ENCODE measurements at regions not wholly inside any gene's neighbourhood (a gene's known extent, or its start where the extent isn't known, plus 50 kb on each side); places are given as distances from the start of the nearest gene placed in this dataset.

DNA sequence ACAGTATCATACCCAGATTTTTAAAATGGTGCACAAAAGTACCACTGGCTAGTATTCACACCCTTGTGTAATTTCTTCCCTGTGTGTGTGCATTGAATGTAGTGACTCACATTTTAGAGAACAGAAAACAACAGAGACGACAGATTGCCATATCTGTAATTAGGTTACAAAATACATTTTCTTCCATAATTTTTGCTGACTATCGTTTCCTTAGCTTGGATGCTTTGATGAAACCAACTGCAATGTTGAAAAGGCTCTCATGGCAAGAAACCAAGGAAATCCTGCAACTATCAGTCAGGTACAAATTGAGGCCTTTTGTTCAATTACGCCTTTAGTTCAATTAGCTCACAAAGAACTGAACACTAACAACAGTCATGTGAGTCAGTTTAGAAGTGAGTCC lies 484.4 kb downstream of the ZNF804A start:
- no peaks in the 10 kb centered on the region for H3K36me3 ChIP-seq (ENCODE audit: control insufficient read depth, insufficient read depth, low read length)

GRCh38 chr2:185108588-185108987 lies 510.3 kb downstream of the ZNF804A start:
- no peak for DNase-seq (ENCODE audit: low read depth)
- Histone ChIP-seq H3K27me3 (ENCODE audit: control insufficient read depth, insufficient read depth, low read length) (no peaks in the 10 kb centered on the region), H3K4me3 (ENCODE audit: low read depth, low read length) (no peak overlapping the region), H3K36me3 (ENCODE audit: control insufficient read depth, insufficient read depth, low read length) (no peaks in the 10 kb centered on the region)
- no peak for TF ChIP-seq CTCF (IDR thresholded peaks at IDR 0.05; ENCODE audit: insufficient read depth, low read length, poor library complexity, severe bottlenecking)

More for the DNA sequence above, 484.4 kb downstream of the ZNF804A start:
- TF ChIP-seq CTCF (IDR thresholded peaks at IDR 0.05; ENCODE audit: insufficient read depth, low read length, poor library complexity, severe bottlenecking), result no peak
- DNase-seq (ENCODE audit: low read depth), result no peak
- Histone ChIP-seq H3K4me3 (ENCODE audit: low read depth, low read length) (no peak overlapping the region), H3K27me3 (ENCODE audit: control insufficient read depth, insufficient read depth, low read length) (no peaks in the 10 kb centered on the region)

DNA sequence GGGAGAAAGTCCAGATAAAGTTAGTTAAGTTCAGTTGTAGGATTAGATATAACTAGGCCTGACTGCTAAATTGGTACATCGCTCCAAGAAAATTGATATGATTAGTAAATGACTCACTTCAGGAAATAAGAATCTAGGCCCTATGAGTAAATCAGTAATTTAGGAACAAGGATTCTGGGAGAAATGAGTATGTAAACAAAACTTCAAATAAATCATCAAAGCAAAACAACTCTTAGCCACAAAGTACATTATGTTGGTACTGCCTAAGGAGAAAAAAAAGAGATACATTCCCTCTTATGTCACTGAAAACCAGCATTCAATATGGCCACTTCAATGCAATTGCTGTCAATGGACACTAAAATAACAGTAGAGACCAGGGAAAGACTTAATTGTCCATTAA lies 529.1 kb downstream of the ZNF804A start:
- DNase-seq (ENCODE audit: low read depth), result no peak
- TF ChIP-seq CTCF (IDR thresholded peaks at IDR 0.05; ENCODE audit: insufficient read depth, low read length, poor library complexity, severe bottlenecking), result no peak
- H3K27me3 ChIP-seq (ENCODE audit: control insufficient read depth, insufficient read depth, low read length), result no peaks in the 10 kb centered on the region

GRCh38 chr2:185128346-185128745 lies 530.0 kb downstream of the ZNF804A start:
- TF ChIP-seq CTCF (IDR thresholded peaks at IDR 0.05; ENCODE audit: insufficient read depth, low read length, poor library complexity, severe bottlenecking), result no peak
- Histone ChIP-seq H3K4me3 (ENCODE audit: low read depth, low read length) (no peak overlapping the region), H3K27me3 (ENCODE audit: control insufficient read depth, insufficient read depth, low read length) (no peaks in the 10 kb centered on the region), H3K36me3 (ENCODE audit: control insufficient read depth, insufficient read depth, low read length) (no peaks in the 10 kb centered on the region)
- no peak for DNase-seq (ENCODE audit: low read depth)

More for the DNA sequence above, 529.1 kb downstream of the ZNF804A start:
- no peak overlapping the region for H3K4me3 ChIP-seq (ENCODE audit: low read depth, low read length)
- no peaks in the 10 kb centered on the region for H3K36me3 ChIP-seq (ENCODE audit: control insufficient read depth, insufficient read depth, low read length)

DNA sequence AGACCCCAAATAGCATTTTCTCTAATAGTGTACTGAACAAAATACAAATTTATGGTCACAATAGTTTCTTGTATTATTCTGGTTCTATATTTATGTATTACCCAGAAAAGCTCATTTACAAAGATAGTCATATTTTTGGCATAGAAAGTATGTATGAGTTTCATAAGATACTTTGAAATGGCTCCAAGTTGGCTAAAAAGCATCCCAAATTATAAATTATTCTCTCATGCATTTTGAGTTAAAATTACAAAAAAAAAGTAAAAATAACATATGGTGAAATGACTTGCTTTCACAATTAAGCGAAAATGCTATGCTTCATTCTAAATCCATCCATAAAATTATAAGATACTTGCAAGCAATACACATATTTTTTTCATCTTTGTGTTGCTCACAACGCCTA lies 530.7 kb downstream of the ZNF804A start:
- Histone ChIP-seq H3K36me3 (ENCODE audit: control insufficient read depth, insufficient read depth, low read length) (no peaks in the 10 kb centered on the region), H3K4me3 (ENCODE audit: low read depth, low read length) (no peak overlapping the region), H3K27me3 (ENCODE audit: control insufficient read depth, insufficient read depth, low read length) (no peaks in the 10 kb centered on the region)
- DNase-seq (ENCODE audit: low read depth), result no peak
- TF ChIP-seq CTCF (IDR thresholded peaks at IDR 0.05; ENCODE audit: insufficient read depth, low read length, poor library complexity, severe bottlenecking), result no peak

DNA sequence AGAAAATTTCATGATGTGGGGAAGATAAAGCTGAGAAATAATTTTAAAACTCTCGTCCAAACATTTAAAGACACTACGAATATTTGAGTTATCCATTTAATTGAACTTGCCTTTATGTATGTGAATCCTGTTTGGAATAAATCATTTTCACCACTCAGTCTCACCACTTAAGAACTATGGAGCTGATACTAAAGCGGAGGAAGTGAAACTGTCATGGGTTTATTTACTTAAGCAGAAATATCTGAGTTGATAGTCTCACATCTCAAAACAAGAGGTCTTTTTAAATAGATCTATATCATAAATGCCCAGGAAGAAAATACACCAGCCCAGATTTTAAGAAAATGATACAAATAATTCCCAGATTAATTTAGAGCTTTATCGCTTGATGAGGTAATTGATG lies 532.4 kb downstream of the ZNF804A start:
- TF ChIP-seq CTCF (IDR thresholded peaks at IDR 0.05; ENCODE audit: insufficient read depth, low read length, poor library complexity, severe bottlenecking), result no peak
- Histone ChIP-seq H3K36me3 (ENCODE audit: control insufficient read depth, insufficient read depth, low read length) (no peaks in the 10 kb centered on the region), H3K27me3 (ENCODE audit: control insufficient read depth, insufficient read depth, low read length) (no peaks in the 10 kb centered on the region), H3K4me3 (ENCODE audit: low read depth, low read length) (no peak overlapping the region)
- DNase-seq (ENCODE audit: low read depth), result no peak

Measured in kidney epithelial cell (primary cell).